GM18526 (cell line): ENCODE measurements at regions not wholly inside any gene's neighbourhood (a gene's known extent, or its start where the extent isn't known, plus 50 kb on each side); places are given as distances from the start of the nearest gene placed in this dataset.

Source experiments
- POLR2A ChIP-seq: IDR thresholded peaks from 3 replicates; pipeline ENCODE4 v1.6.1; 2011; ENCODE audit not compliant: insufficient read length; ENCODE audit errors: extremely low read depth

DNA sequence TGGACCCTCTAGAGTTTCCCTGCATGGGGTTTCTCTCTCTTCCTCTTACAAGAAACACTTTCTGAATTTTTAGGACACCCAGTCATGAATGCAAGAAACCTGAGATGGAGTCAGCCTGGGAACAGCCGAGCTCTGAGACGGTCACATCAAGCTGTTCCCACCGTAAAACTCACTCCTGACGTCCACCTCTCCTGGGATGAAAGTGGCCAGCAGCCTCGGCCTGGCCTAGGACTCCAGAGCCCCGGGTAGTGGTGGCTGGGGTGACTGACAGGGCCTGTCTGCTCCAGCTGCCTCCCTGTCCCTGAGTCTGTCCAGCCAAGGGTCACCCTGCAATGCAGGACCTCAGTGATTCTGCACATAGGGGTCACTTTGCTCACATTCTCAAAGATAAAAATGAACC is 217.8 kb downstream of the SHOX start:
- TF ChIP-seq POLR2A = no peak

DNA sequence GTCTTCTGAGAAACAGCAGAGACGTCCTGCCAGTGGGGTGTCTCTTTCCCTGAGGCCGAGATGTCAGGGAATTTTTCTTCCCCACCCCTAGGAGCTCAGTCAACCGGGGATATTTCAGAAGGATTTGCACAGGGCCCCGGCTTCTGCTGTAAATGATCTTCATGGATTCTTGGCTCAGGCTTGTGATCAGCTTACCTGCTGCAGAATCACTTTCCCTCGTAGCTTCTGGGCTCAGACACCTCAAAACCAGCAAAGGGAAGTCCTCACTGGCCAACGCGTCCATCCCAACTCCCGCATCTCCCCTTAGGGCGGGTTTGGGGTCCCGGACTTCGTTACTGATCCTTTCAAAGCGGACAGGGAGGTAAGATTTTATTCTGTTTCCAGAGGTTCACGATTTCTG is 212.7 kb downstream of the SHOX start:
- TF ChIP-seq POLR2A = no peak

DNA sequence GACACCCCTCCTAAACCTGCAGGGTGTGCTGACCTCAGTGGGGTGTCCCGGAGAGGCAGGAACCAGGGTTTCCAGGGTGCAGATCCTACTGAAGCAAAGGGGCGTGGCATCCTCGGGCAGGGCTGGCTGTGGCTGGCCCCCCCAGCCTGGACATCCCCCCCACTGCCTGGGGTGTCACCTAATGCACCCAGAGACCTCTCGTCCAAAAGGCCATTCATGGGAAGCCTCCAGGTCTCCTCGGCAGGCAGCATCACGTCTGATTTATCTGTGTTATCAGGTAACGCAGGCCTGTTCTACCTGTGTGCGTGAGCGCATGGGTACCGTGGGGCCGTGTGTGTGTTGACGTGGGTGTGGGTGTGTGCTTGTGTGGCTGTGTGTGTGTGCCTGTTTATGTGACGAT is 210.0 kb downstream of the SHOX start:
- TF ChIP-seq POLR2A = no peak

GRCh38 chrX:830532-830931 is 199.9 kb downstream of the SHOX start:
- no peak for TF ChIP-seq POLR2A

DNA sequence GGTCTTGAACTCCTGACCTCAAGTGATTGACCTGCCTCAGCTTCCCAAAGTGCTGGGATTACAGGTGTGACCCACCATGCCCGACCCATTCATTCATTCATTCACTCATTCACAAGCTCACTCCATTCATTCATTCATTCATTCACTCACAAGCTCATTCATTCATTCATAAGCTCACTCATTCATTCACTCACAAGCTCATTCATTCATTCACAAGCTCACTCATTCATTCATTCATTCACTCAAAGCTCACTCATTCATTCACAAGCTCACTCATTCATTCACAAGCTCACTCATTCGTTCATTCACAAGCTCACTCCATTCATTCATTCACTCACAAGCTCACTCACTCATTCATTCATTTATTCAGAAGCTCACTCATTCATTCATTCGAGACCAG is 198.6 kb downstream of the SHOX start:
- TF ChIP-seq POLR2A = no peak

DNA sequence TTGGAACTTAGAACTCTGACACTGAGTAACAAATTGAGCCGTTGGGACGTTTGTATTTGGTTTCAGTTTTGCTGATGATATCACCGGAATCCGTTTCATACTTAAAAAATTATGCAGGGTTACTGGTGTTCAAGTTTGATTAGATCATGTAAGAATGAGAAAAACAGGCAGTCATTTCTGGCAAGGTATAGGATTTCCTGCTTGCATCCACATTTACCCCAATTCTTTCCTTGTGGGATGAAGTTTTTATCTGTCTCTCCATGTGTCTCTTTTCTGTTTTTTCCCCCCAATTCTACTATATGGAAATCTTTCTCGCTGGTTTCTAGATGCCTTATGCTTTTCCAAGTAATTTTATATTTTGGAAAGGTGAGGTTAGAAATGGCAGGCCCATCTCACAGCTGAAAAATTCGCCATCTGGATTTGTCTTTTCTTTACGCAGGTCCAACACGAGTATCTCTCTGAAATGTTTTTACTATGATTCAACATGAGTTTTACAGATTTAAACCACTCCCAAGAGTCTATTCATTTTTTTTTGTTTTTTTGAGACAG is 197.9 kb downstream of the SHOX start:
- TF ChIP-seq POLR2A = no peak

DNA sequence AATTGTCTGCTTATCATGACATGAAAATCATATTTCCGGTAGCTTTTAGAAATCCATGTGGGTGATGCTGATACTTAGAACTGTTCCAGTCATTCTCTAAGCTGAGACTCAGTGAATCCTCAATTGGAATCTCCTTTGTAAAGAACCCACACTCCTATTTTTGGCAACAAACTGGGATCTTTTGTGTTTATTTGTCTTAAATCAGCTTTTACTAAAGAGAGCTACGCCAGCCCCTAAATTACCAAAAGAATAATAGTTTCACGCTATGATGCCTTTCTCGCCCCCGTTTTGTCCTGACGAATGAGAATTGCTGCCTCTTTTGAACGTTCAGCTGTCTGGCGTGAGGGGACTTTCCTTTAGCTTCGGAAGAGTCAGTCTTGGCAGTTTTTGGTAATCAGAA is 195.9 kb downstream of the SHOX start:
- no peak for TF ChIP-seq POLR2A

- no peak for TF ChIP-seq POLR2A
Measured at GRCh38 chrX:825991-826390, 195.4 kb downstream of the SHOX start.

DNA sequence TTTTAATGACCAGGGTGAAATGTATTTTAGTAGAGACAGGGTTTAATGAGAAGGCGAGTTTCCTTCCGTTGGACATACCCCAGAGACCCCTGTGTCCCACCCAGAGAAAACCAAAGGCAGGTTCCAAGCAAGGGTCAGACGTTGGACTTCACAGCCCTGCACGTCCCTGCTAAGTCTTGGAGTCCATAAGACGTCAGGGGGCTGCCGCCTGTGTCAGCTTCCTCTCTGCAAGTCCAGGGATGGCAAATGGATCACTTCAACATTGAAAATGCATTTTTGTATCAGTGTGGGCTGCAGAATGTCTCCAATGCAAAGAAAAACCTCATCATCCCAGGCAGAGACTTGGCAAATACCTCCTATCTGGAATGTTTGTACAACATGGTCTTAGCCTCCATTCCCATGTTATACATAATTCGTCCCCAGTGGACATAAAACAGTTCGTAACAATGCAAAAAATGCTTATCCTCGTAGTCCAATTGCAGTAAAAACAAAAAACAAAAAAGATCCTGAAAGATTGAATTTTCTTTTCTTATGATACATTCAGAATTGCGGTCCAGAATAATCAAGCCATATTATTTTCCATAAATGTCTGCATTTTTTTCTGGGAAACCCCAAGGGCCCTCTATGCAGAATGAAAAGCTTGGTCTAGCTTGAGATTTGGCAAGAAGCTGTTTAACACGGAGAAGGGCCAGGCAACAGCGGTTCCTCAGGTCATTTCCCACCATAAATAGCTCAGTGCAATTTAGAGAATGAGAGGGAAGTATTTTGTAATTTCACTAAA is 190.9 kb downstream of the SHOX start:
- no peak for TF ChIP-seq POLR2A

DNA sequence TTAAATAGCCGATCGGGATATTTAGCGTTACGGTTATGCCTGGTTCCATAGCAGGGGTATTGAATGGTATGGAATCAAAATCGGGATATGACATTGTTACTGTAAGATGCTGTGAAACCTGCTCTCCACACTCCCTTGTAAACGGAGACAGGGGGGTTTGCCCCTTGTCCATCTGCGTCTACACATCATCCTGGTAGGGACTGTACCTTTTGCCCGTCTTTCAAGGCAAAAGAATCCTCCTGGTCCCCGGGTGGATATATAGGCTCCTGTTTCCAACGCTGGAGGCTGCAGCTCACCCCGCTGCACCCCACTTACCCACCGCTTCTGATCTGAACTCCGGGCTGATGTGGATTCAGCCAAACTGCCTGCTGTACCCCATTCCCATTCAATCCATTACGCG is 189.1 kb downstream of the SHOX start:
- TF ChIP-seq POLR2A = no peak

- TF ChIP-seq POLR2A = no peak
Measured at GRCh38 chrX:817759-818300, 187.2 kb downstream of the SHOX start.

GRCh38 chrX:816411-816810 is 185.8 kb downstream of the SHOX start:
- no peak for TF ChIP-seq POLR2A

GRCh38 chrX:810186-810585 is 179.6 kb downstream of the SHOX start:
- TF ChIP-seq POLR2A = no peak

DNA sequence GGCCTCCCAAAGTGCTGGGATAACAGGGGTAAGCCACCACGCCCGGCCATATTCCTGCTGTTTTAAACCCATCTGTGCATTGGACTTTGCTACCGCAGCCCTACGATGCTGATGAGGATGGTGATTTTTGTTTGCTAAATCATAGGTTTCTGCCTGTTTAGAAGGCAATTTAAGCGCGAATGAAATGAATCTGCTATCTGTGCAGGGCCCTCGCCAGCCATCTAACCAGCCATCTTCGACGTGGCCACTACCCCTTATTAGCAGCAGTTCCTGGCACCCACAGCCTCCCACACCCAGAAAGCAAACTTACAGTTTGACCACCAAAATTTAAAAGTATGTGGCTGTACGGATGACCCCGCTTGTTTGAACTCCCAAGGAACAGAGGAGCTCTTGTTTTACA is 178.5 kb downstream of the SHOX start:
- TF ChIP-seq POLR2A = no peak

DNA sequence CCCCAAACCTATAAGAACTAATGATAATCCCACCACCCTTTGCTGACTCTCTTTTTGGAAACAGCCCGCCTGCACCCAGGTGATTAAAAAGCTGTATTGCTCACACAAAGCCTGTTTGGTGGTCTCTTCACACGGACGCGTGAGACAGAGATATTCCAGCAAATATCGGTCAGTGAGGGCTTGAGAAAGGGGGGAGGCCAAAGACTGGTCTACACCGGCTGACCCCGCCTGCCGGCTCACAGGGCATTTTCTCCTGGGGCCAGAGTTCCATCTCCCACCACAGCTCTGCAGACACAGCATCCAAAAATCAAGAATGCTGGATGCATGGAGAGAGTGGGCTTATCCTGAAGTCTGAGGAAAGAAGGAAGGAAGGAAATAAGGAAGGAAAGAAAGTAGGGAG is 176.0 kb downstream of the SHOX start:
- TF ChIP-seq POLR2A = no peak

- no peak for TF ChIP-seq POLR2A
Measured at GRCh38 chrX:805988-806387, 175.4 kb downstream of the SHOX start.
